Stimulated activated CD8-positive, alpha-beta memory T cell treated with anti-CD3 and anti-CD28 coated beads, Interleukin-7, amount 100 ng/mL, for 24 hours (primary cell): ENCODE measurements at regions not wholly inside any gene's neighbourhood (a gene's known extent, or its start where the extent isn't known, plus 50 kb on each side); places are given as distances from the start of the nearest gene placed in this dataset.
A peak's percentile ranks its signal among the peaks of the same experiment; 100 is the strongest.
"Not testable (repeated sequence)": the region's sequence is repeated elsewhere in the genome, so short reads cannot be mapped to it uniquely, and the experiment has no call there.

Source experiments
- DNase-seq: peaks from one replicate; pipeline ENCODE4 v3.0.0-alpha.2; 2020; ENCODE audit warnings: low read depth

DNA sequence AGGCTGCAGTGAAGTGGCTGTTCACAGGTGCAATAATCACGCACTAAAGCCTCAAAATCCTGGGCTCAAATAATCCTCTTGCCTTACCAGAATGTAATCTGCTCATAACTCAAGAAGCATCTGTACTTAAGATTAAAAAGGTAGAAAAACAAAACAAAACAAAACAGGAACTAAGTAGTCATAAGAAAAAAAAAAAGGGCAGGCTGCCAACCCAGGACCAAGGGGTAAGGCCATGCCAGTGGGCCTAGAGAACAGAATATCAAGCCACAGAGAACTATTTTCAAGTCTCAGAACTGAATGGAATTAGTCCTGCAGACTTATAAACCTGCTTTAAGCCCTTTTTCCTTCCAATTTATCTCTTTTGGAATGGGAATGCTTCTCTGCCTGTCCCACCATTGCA is 64.8 kb upstream of the TBC1D3K start:
- DNase-seq = no peak

DNA sequence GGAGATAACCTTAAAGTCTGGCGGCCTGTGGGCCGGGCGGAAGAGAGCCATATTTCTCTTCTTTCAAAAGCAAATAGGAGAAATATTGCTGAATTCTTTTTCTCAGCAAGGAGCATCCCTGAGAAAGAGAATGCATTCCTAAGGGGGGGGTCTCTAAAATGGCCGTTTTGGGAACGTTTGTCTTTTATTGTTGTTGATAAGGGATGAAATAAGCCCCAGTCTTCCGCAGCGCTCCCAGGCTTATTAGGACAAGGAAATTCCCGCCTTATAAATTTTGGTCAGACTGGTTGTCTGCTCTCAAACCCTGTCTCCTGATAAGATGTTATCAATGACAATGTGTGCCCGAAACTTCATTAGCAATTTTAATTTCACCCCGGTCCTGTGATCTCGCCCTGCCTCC is 65.8 kb upstream of the TBC1D3K start:
- not testable (repeated sequence) for DNase-seq

DNA sequence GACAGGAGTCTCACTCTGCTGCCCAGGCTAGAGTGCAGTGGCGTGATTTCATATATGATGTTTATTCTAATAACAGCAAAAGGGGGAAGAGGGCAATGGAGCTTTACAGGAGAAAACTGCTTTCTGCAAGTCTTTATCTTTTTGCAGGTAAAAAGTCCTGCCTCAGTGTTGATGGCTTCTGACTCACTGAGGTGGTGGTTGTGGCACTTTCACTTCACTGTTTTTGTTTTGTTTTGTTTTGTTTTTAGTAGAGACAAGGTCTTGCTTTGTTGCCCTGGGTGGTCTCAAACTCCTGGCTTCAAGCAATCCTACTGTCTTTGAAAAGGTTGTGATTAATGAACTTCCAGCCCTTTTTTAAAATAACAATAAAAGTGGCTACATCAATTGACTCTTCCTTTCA is 68.0 kb upstream of the TBC1D3K start:
- DNase-seq = no peak

DNA sequence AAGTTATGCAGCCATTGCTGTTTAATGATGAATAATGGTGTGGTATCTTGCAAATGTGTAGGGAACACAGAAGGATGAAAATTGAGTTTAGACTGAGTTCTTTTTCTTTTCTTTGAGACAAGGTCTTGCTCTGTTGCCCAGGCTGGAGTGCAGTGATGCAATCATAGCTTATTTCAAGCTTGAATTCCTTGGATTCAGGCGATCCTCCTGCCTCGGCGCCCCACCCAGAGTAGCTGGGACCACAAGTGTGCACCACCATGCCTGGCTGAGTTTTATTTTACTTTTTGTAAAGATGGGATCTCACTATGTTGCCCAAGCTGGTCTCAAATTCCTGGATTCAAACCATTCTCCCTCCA is 74.6 kb upstream of the TBC1D3K start:
- DNase-seq = no peak

DNA sequence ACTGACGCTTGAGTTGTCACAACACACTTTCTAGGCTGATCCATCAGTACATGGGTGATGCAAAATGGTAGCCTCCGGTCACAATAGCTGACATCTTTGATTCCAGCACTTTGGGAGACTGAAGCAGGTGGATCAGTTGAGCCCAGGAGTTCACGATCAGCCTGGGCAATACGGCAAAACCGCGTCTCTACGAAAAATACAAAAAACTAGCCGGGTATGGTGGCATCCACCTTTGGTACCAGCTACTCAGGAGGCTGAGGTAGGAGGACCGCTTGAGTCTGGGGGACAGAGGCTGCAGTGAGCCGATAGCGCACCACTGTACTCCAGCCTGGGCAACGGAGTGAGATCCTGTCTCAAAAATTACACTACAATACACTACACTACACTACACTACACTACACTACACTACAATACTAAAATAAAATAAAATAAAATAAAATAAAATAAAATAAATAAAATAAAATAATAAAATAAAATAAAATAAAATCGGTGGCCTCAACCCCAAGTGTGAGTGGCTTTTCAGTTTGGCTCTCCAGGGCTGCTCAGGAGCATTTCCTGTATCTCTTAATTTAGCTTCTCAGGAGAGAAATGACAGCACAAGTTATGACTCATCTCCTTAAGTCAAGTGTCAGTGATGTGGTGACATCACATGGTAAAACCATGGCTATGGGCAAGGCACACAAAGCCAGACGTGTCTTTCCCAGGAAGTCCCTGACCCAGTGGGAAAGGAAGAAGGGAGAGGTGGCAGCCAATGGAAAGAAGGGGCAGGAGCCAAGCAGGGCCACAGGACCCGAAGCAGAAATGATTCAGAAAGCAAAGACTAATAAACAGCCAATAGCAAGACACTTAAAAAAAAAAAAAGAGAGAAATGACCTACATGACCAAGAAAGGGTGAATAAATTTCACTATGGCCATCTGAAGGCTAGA is 75.3 kb upstream of the TBC1D3K start:
- no peak for DNase-seq

DNA sequence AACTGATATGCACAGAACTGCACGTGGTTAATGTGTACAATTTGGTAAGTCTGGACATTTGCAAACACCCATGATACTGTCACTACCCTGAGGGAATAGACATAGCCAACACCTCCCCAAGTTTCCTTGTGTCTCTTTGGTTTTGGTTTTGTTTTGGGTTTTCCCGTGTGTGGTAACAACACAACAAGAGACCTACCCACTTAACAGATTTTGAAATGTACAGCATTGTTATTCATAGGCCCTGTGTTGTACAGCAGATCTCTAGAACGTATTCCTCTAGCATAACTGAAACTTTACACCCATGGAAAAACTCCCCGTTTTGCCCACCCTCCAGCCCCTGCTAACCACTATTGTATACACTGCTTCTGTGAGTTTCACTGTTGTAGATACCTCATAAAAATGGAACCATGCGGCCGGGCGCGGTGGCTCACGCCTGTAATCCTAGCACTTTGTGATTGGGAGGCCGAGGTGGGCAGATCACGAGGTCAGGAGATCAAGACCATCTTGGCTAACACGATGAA is 76.3 kb upstream of the TBC1D3K start:
- no peak for DNase-seq

DNA sequence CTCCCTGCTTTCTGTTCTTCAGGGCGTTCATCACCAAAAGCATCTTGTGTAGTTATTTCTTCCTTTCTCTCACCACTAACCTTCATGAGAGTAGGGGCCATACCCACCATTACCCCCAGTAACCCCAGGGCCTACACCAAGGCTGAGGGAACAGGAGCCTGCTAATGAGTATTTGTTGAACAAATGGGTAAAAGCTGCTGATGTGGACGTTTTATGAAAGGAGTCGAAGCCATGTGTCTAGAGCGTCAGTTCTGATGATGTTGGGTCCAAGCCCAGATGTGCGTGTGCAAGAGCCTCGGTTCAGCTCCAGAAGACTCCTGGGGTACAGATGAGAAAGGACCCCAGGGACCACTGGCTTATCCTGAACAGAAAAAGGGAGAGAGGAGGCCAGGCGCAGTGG is 77.1 kb upstream of the TBC1D3K start:
- no peak for DNase-seq

DNA sequence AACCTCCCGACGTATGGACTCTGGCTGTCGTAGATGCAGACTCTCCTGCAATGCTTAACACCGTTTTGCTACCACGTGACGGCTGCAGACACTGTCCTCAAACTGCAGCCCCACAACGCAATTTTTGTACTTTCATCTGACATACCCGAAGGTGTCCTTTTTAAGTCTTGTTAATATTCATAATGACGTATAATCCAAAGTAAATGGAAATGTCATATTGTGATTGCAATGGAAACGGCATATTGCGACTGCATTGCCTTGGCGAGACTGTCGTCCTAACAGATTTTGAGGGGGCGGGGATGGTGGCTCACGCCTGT is 79.3 kb upstream of the TBC1D3K start:
- no peak for DNase-seq

DNA sequence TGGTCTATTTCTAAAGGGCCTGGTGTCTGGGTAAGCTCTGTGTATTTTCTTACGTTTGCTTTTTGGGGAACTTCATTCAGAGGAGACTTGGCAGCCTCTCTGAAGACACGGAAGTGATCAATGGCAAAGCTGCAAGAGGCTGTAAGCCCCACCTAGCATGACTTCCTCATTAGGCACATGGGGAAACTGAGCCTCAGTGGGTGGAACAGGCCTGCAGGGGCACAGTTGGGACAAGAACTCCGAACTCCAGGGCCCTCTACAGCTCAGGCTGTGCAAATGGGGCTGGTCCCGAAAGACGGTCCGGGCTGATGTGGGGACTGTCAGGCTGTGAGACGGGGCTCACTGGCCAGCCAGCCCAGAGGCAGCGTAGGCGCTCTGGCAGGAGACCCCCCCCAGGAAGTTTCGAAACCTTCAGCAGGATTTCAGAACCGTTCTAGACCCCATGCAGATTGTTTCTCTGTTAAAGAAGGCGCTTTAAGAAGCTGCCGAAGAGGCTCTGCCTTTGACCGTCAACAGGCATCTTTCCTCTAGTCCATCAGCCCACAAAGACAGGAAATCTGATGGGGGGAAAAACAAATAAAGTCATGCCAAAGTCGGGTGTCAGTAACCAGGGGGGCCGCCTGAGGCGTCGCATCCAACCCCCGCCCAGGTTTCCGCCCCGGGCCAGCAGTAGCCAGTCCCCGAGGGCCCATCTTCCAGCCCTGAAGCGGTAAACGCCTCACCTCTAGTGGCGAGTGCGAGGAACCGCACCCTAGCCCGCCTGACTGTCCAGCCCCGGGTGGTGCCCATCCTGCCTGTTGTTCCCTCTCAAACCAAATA is 79.8 kb upstream of the TBC1D3K start:
- peak; percentile 15 for DNase-seq

DNA sequence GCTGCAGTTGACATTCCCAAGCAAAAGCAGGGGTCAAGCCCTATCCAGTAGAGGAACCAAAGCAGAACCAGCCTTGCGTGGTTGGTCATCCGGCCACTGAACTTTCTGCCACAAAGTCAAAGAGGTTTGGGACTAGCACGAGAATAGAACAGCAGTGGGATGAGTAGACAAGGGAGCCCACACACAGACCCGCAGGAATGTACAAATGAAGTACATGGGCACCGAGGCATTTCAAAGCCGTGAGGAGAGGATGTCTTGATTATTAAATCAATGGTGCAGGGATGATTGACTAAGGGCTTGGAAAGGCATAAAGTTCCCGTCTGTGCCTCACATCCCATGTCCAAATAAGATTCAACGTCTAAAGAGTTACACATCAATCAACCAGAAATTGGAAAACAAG is 81.8 kb upstream of the TBC1D3K start:
- no peak for DNase-seq

DNA sequence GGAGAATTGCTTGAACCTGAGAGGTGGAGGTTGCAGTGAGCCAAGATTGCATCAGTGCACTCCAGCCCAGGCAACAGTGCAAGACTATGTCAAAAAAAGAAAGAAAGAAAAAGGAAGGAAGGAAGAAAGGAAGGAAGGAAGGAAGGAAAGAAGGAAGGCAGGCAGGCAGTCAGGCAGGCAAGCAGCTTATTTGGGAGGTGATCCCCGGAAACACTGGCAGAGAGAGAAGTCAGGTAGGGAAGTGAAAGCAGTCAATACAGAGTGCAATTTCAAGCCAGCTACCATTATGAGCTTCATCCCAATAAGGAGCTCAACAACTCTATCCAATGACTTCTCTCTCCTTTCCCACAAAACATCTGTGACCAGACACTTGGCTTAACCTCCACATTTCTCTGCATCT is 83.0 kb upstream of the TBC1D3K start:
- DNase-seq = no peak

DNA sequence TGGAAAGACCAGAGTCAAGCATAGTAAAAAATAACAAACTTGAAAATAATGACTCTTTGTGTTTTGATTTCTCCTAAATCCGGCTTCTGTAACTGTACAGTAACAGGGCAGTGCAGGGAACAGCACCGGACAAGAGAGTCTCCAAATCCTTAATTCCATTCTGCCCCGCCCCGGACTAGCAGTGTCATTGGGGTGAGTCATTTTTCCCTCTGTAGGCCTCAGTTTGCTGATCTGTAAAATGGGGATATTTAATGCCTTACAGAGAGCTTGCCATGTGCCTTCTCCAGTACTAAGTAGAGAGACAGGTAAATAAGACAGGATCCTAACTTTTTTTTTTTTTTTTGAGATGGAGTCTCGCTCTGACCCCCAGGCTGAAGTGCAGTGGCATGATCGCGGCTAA is 83.6 kb upstream of the TBC1D3K start:
- DNase-seq = no peak

DNA sequence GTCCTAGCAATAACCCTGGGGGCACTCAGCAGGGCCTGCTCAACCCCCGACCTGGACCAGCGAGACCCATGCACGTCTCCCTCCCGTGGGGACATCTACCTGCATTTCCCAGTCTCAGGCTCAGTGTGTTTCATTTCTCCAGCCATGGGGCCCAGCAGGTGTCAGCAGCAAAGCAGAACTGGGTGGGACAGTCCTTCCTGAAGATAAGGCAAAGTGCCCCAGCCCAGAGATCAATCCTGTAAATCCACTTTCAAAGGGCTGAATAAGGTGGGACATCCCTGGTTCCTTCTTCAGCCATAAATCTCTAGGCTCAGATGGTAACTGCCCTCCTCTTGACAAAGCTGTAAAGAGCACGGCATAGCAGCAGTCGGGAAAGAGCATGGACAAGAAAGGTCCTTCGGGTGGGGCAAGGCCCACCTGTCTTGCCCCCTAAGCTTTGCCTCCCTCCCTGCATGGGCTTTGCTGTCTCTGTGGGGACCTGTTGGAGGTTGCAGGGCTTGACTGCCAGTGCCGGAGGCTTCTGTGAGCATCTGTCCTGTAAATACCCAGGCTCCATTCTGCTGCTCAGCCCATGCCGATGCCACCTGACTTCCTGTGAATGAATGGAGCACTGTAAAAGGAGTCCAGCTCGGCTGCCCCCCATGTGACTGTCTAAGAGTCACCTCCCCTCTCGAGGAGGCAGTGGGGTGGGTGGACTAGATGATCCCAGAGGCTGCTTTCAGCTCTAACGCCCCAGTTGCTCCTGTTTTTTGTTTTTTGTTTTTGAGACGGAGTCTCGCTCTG is 84.8 kb upstream of the TBC1D3K start:
- DNase-seq = no peak

DNA sequence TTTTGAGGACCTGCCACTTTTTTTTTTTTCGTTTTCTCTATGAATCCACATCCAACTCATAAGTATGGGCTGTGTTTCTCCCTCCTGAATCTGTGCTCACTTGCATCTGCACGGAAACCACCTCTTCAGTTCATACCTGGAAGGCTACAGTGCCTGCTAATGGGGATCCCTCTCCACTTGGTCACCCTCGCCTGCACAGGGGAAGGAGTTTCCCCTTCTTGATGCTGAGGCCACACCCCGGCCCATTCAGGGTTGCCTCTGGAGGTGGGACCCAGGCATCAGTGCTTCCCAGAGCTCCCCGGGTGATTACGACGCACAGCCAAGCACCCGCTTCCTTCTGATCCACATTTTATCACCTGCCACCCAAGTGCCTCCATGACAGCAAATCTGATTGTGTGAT is 85.9 kb upstream of the TBC1D3K start:
- DNase-seq = no peak

DNA sequence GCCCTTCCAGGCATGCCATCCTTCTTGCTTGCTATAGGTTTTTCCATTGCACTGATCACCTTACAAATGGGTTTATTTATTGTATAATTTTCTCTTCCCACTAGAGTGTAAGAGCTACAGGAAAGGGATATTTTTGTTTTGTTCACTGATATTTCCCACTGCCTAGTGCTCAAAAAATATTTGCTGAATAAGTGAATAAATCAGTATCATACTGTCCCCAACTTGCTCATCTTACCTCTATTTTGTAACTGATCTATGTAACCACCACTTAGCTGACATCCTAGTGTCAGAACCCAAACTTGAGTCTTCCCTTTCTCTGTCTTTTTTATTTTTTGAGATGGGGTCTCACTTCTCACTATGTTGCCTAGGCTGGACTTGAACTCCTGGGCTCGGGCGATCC is 87.6 kb upstream of the TBC1D3K start:
- DNase-seq = no peak

DNA sequence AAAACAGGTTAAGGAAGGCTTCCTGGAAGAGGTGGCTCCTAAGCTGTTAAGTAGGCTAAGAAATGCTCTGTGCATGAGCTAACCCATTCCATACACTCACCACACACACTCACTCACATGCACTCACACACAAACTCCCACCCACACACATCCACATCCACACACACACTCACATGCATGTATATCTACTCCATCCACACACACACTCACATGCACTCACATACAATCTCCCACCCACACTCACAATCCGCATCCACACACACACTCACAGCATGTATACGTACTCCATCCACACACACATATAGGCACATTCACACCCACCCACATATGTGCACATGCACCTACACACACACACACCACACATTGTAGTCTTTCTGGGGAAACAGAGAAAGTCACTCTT is 89.3 kb upstream of the HNF1B start:
- no peak for DNase-seq

DNA sequence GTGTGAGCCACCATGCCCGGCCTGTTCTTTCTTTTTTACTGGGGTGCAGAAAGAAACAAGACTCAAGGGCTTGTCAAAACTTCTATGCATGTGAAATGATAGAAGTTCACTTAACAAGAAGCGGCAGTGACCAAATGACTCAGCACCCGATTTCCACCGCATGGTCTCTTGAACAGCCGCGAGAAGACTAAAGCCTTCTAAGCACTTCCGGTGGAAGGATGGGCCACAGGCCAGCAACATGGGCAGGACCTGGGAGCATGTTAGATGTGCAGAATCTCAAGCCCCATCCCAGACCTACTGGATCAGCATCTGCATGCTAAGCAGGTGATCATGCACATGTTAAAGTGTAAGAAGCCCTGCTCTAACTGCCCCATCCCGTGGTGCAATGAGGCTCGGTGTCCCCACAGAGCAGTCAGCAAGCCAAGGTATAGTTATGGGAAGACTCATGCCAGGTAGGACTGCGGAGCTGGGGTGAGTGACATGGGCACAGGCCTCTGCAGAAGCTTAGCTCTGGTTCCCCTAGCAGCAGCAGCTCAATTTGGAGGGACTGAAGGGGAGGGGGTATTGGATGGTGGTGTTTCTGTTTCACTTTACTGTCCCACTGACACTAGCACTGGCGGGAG is 88.5 kb upstream of the HNF1B start:
- DNase-seq = no peak

DNA sequence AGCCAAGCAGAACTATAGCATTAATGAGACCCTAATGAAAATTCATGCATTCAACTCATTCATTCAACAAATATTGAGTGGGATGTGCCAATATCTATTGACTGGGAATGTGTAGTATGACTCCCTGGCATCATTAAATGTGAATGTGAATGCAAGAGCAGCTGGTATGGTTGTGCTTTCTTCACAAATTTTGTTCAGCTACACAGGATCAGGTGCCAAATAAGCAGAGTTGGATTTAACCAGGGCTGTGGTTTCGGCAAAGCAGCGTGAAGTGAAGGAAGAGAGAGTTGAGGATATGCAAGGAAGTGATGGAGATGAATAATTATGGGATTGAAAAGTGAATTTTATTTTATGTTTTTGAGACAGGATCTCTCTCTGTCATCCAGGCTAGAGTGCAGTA is 87.1 kb upstream of the HNF1B start:
- DNase-seq = no peak

DNA sequence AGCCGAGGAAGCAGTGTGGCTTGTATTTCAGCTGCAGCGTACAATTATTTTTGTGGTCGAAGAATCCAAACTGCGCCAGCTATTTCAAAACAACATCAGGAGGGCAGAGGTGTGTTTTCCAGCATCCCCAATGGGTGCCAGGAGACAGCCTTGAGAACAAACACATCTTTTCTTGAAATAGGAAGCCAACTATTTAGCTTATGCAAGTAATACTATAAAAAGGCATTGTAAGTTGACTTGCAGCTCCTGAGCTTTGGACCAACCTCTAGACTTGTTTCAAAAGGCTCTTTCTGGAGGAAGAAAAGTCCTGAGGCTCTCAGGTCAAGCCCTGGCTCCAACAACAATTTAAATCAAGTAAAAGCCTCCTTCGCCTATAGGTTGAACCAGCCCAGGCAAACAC is 86.6 kb upstream of the HNF1B start:
- no peak for DNase-seq

DNA sequence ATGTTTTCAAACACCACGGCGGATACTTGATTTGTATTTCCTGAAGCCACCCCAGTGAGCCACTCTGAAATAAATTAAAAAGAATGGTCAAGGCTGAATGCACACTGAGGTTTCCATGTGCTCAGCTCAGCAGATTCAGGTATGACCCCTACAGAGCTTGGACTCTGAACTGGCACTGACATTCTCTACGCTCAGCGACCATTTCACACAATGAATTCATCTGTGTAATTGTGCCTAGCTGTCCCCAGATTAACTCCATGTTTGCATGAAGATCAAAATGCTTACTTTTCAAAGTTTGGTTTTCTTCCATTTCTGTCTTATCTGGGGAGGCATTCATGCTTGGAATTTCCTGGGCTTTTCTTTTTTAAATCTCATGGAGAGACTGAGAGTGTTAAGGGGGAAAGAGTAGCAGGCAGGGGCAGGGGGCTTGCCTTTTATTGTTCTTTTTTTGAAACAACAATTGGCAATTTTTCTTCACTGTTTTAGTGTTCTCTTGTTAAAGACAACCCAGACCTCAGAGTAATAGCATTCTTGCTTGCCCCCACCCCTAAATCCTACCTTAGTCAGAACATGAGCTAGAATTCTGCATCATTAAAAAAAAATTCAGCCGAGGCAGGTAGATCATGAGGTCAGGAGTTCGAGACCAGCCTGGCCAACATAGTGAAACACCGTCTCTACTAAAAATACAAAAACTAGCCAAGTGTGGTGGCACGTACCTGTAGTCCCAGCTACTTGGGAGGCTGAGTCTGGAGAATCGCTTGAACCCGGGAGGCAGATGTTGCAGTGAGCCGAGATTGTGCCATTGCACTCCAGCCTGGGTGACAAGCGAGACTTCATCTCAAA is 85.5 kb upstream of the HNF1B start:
- DNase-seq = no peak

DNA sequence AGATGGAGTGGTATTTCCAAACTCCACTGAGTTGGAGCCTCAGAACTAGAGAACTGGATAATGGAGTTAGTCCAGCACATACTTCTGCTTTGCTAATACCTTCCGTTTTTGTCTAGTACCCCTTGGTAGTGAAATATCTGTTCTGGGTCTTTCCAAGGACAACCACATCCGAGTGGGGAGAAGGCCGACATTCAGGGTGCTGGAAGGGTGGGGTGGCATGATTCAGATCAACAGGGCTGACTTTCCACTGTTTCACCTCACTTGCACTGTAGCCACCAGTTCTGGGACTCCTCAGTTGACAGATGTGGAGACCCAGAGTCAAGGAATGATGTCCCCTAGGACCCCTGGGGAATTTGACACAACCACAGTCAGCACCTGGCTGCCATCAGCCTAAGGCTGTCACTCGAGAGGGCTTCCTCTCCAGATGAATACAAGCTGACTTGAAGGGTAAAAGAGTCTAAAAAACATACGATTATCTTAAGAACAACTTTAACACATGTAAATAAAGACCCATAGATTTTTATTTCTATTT is 84.8 kb upstream of the HNF1B start:
- no peak for DNase-seq
